ENCODE measurements at regions not wholly inside any gene's neighbourhood (a gene's known extent, or its start where the extent isn't known, plus 50 kb on each side); places are given as distances from the start of the nearest gene placed in this dataset.
"Not testable (repeated sequence)": the region's sequence is repeated elsewhere in the genome, so short reads cannot be mapped to it uniquely, and the experiment has no call there.

DNA sequence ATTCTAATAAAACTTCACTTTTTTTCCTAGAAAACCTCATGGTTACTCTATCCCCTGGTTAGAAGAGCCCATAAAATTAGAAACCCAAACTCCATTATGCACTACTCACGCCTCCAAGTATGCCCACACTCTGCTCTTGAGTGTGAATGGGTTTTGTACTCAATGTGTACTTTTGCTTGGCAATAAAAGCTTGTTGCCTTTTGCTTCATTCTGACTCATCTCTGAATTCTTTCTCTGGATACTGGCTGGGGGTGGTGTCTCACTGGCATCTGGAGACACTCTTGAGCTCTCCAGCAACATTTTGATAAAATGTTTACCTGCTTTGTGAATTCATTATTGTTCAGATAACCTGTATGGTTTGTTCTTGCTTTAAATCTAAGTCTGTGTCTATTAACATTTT, 963.3 kb downstream of the TRAM1L1 start:
- WGBS (ENCODE audit: insufficient coverage): no CpG with 5 or more reads among the region's 1 CpG
- H3K4me3 Mint-ChIP-seq: no peak overlapping the region

DNA sequence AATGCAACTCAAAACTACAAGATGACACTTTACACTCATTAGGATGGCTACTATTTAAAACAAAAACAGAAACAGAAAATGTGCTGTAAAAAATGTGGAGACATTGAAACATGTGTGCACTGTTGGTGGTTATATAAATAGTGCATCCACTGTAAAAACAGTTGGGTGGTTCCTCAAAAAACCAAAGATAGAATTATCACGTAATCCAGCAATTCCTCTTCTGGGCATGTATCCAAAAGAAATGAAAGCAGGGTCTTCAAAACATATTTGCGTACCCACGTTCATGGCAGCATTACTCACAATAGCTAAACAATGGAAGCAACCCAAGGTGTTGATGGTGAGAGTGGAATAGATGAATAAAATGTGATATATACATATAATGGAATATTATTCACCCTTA, 967.2 kb downstream of the TRAM1L1 start:
- no peak for DNase-seq
- no peak overlapping the region for H3K4me3 Mint-ChIP-seq
- no peaks in the 10 kb centered on the region for H3K79me2 ChIP-seq (ENCODE audit: insufficient read depth, low read length)
- no peaks in the 10 kb centered on the region for H3K4me1 Mint-ChIP-seq
- no peak overlapping the region for H3K9ac ChIP-seq (ENCODE audit: insufficient read depth, low read length, poor library complexity, severe bottlenecking)
- no peak overlapping the region for H2AFZ ChIP-seq (ENCODE audit: insufficient read depth, low read depth, low read length, poor library complexity, severe bottlenecking)
- no peaks in the 10 kb centered on the region for H3K36me3 Mint-ChIP-seq
- H3K4me2 ChIP-seq (replicated peaks; ENCODE audit: extremely low read depth, low read length, poor library complexity, severe bottlenecking): no peak overlapping the region
- H3K27ac Mint-ChIP-seq: no peak overlapping the region
- no peak for TF ChIP-seq CTCF (IDR thresholded peaks at IDR 0.05)
- H3K4me1 ChIP-seq (ENCODE audit: control insufficient read depth in 1 of 2, insufficient read depth in 2 of 2, low read length in 2 of 2): no peaks in the 10 kb centered on the region
- peaks cover 0 to 4% (median 0%) of the 10 kb centered on the region in 7 donors for H3K9me3 Mint-ChIP-seq
- no peaks in the 10 kb centered on the region for H4K20me1 ChIP-seq (ENCODE audit: insufficient read depth, low read length)
- H3K27me3 ChIP-seq (ENCODE audit: control insufficient read depth in 2 of 2, insufficient read depth in 2 of 2, low read length in 2 of 2): no peaks in the 10 kb centered on the region
- H3K9me3 ChIP-seq (replicated peaks in 1 of 2; ENCODE audit: control insufficient read depth in 1 of 2, insufficient read depth in 1 of 2, low read length in 2 of 2): no peaks in the 10 kb centered on the region
- H3K36me3 ChIP-seq (replicated peaks in 1 of 2; ENCODE audit: control insufficient read depth in 1 of 2, insufficient read depth in 2 of 2, low read length in 2 of 2): no peaks in the 10 kb centered on the region
- intact Hi-C loops (cut with micrococcal nuclease): no loop called here
- H3K27ac ChIP-seq (ENCODE audit: low read depth in 1 of 2, low read length in 2 of 2): no peak overlapping the region
- H3K27me3 Mint-ChIP-seq (ENCODE audit: low read depth in 3 of 3): peaks cover 0 to 1% (median 0%) of the 10 kb centered on the region in 3 donors
- no CpG with 5 or more reads among the region's 3 CpGs for WGBS (ENCODE audit: insufficient coverage)
- H3K4me3 ChIP-seq (replicated peaks in 1 of 3; ENCODE audit: low read depth in 2 of 3, low read length in 3 of 3): no peak overlapping the region

More for the DNA sequence above, 963.3 kb downstream of the TRAM1L1 start:
- no peak for TF ChIP-seq CTCF (IDR thresholded peaks at IDR 0.05)
- H3K4me1 Mint-ChIP-seq: no peaks in the 10 kb centered on the region
- intact Hi-C loops (cut with micrococcal nuclease): no loop called here
- no peaks in the 10 kb centered on the region for H3K4me1 ChIP-seq (ENCODE audit: control insufficient read depth in 1 of 2, insufficient read depth in 2 of 2, low read length in 2 of 2)
- H3K27ac ChIP-seq (ENCODE audit: low read depth in 1 of 2, low read length in 2 of 2): no peak overlapping the region
- H3K9ac ChIP-seq (ENCODE audit: insufficient read depth, low read length, poor library complexity, severe bottlenecking): no peak overlapping the region
- no peak overlapping the region for H3K4me2 ChIP-seq (replicated peaks; ENCODE audit: extremely low read depth, low read length, poor library complexity, severe bottlenecking)
- no peaks in the 10 kb centered on the region for H4K20me1 ChIP-seq (ENCODE audit: insufficient read depth, low read length)
- no peaks in the 10 kb centered on the region for H3K36me3 ChIP-seq (replicated peaks in 1 of 2; ENCODE audit: control insufficient read depth in 1 of 2, insufficient read depth in 2 of 2, low read length in 2 of 2)
- DNase-seq: no peak
- H3K27me3 Mint-ChIP-seq (ENCODE audit: low read depth in 3 of 3): peaks cover 0 to 1% (median 0%) of the 10 kb centered on the region in 3 donors
- H2AFZ ChIP-seq (ENCODE audit: insufficient read depth, low read depth, low read length, poor library complexity, severe bottlenecking): no peak overlapping the region
- H3K9me3 Mint-ChIP-seq: peaks cover 0 to 2% (median 0%) of the 10 kb centered on the region in 7 donors
- H3K36me3 Mint-ChIP-seq: no peaks in the 10 kb centered on the region
- H3K27me3 ChIP-seq (ENCODE audit: control insufficient read depth in 2 of 2, insufficient read depth in 2 of 2, low read length in 2 of 2): no peaks in the 10 kb centered on the region
- no peak overlapping the region for H3K4me3 ChIP-seq (replicated peaks in 1 of 3; ENCODE audit: low read depth in 2 of 3, low read length in 3 of 3)
- no peak overlapping the region for H3K27ac Mint-ChIP-seq
- no peaks in the 10 kb centered on the region for H3K79me2 ChIP-seq (ENCODE audit: insufficient read depth, low read length)
- no peaks in the 10 kb centered on the region for H3K9me3 ChIP-seq (replicated peaks in 1 of 2; ENCODE audit: control insufficient read depth in 1 of 2, insufficient read depth in 1 of 2, low read length in 2 of 2)

GRCh38 chr4:116112861-116113260, 972.5 kb downstream of the TRAM1L1 start:
- WGBS (ENCODE audit: insufficient coverage): no CpG with 5 or more reads among the region's 3 CpGs
- intact Hi-C loops (cut with micrococcal nuclease); H3K9me3 Mint-ChIP-seq: not testable (repeated sequence)

More at GRCh38 chr4:116112861-116113260, 972.5 kb downstream of the TRAM1L1 start:
- H3K9ac ChIP-seq (ENCODE audit: insufficient read depth, low read length, poor library complexity, severe bottlenecking); H3K9me3 ChIP-seq (replicated peaks in 1 of 2; ENCODE audit: control insufficient read depth in 1 of 2, insufficient read depth in 1 of 2, low read length in 2 of 2); H3K4me1 Mint-ChIP-seq; H3K36me3 Mint-ChIP-seq; H3K27me3 Mint-ChIP-seq (ENCODE audit: low read depth in 3 of 3); H3K27ac ChIP-seq (ENCODE audit: low read depth in 1 of 2, low read length in 2 of 2); DNase-seq; H4K20me1 ChIP-seq (ENCODE audit: insufficient read depth, low read length); H3K4me3 ChIP-seq (replicated peaks in 1 of 3; ENCODE audit: low read depth in 2 of 3, low read length in 3 of 3); H3K36me3 ChIP-seq (replicated peaks in 1 of 2; ENCODE audit: control insufficient read depth in 1 of 2, insufficient read depth in 2 of 2, low read length in 2 of 2); H3K27me3 ChIP-seq (ENCODE audit: control insufficient read depth in 2 of 2, insufficient read depth in 2 of 2, low read length in 2 of 2); H3K4me2 ChIP-seq (replicated peaks; ENCODE audit: extremely low read depth, low read length, poor library complexity, severe bottlenecking); H3K27ac Mint-ChIP-seq; H3K4me1 ChIP-seq (ENCODE audit: control insufficient read depth in 1 of 2, insufficient read depth in 2 of 2, low read length in 2 of 2); H3K79me2 ChIP-seq (ENCODE audit: insufficient read depth, low read length); H2AFZ ChIP-seq (ENCODE audit: insufficient read depth, low read depth, low read length, poor library complexity, severe bottlenecking); H3K4me3 Mint-ChIP-seq: not testable (repeated sequence)

All from CD14-positive monocyte (primary cell).